GM18498 (cell line): ENCODE measurements at regions not wholly inside any gene's neighbourhood (a gene's known extent, or its start where the extent isn't known, plus 50 kb on each side); places are given as distances from the start of the nearest gene placed in this dataset.

Experiments used
- ATAC-seq: cut with Tn5 transposase; IDR thresholded peaks from one replicate; pipeline ENCODE4 v1.9.1; 2021; ENCODE audit warnings: mild to moderate bottlenecking, moderate library complexity; ENCODE audit not compliant: unreplicated experiment

DNA sequence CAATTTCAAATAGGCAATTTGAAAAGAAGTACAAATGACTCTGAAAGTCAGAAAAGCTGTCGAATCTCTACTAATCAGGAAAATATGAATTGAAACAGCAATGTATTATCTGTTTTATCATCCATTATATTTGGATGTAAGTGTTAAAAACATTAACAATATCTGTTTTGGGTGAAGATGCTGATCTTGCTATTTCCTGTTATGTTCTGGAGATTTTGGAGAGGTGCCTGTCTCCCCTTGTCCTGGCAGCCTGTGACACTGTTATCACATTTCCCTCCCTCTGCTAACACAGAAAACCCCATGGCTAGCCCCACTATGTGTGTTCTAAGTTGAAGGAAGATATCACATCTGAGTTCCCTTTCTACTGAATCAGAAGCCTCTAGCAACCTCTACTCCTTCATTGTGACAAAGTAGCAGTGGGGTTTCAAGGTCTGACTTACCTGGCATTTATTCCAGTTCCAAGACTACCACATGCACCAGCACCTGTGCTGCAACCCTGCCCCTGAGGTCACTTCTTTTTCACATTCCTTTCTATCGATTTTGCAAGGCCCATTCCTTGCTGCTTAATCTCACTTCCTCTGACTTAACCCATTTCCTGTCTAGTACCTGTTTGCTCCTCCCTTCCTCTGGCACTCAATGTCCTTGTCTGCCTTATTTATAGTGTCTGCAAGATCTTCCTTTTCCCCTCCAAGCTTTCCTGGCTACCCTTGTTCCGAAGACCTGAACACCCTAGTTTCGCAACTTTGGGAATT, 95.5 kb upstream of the COL8A1 start:
- ATAC-seq: peak; percentile 58

DNA sequence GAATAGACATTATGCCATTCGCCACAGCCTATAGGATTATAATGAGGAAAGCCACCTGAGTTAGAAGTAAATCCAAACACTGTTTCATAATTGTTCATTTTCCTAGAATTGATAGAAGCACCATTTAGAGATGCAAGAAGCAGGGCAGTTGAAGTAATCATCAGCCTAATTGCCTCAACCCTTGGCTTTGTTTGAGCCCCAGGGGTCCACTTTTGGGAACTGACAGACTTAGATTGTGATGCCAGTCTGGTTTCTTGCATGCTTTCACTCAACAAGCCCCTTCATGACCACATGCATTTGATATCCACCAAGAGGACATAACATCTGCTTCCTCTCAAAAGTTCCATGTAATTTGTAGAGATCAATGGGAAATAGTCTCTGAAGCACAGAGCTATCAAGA, 97.2 kb upstream of the COL8A1 start:
- ATAC-seq: no peak

DNA sequence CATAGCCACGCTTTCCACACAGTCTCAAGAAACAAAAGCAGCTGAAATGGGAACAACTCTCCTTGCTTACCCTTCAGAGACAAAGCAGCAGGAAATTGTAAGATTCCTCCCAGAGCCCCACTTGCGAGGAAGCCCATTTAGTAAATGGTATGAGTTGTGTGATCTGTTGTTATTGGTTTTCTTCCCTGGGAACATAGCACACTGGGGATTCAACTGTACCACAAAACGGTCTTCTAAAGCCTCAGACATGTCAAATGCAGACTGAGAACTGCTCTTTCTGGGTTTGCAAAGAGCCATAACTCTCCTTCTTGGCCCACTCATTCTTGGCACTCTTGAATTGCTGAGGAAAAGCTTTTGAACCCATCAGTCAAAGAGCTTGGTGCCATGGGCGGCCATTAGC, 101.0 kb upstream of the COL8A1 start:
- no peak for ATAC-seq

GRCh38 chr3:99536555-99537314, 101.7 kb upstream of the COL8A1 start:
- no peak for ATAC-seq

GRCh38 chr3:99534951-99535704, 103.3 kb upstream of the COL8A1 start:
- no peak for ATAC-seq

- peak; percentile 59 for ATAC-seq
Measured at GRCh38 chr3:99532246-99532645, 106.1 kb upstream of the COL8A1 start.

GRCh38 chr3:99529265-99529664, 109.1 kb upstream of the COL8A1 start:
- no peak for ATAC-seq

DNA sequence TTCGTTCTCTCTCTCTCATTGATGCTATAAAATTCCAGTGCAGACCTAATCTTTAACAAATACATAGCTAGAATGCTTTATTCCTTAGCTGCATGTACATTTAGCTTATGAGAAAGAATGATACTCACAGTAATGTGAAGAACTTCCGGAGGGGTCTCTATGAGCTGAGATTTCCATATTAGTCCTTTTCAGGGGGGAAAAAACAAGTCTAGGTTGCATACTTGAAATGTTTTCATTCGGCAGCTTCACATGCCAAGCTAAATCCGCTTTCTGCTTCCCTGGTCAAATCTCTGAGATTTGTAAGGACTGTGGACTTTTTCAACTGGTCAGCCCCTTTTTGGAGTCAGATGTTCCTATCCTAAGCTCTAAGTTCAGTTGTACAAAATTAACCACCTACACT, 111.5 kb upstream of the COL8A1 start:
- no peak for ATAC-seq

GRCh38 chr3:99524559-99524958, 113.8 kb upstream of the COL8A1 start:
- no peak for ATAC-seq

DNA sequence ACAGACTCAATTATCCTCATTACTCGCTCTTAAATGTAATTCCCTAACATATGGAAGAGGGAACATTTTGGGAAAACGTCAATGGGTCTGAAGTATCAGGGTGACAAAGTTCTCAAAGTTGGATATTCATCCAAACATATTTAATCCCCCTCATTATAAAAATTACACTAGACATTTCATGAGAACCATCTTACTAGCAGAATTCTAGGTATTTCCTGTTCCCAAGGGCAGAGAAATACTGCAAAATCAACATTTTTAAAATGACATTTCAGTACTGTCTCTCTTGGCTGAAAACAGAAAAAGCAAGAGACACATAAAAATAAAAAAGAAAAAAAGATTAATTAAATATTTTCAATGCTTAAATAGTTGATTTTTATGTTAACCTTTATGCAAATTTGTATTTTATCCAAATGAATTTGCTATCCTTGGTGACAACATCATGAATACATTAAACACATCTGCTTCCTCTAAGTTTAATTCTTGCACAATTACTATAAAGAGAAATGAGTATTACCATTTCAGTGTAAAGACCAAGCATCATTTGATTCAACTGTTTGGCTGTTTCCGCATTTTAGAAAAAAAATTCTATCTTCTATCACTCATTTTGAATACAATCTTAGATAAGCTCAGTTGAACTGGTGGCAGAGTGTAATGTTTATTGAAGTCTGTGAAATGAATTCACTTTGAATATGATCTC, 114.8 kb upstream of the COL8A1 start:
- no peak for ATAC-seq

DNA sequence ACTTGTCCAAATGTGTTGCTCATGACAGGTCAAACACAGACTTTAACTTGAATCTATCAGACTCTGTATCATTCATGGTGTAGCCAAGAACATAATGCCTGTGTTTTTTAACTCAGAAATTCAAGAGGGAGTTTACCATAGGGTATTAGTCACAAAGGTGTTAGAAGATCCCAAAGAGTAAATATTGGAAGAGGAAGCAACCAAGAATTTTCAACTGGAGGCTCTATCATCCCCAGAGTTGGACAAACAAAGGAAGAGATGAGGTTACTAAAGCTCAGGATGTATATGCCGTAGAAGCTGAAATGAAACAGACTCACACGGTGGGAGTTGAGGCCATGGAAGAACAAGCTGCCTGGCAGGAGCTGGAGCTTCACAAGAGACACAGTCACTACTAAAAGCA, 116.2 kb upstream of the COL8A1 start:
- ATAC-seq: no peak

DNA sequence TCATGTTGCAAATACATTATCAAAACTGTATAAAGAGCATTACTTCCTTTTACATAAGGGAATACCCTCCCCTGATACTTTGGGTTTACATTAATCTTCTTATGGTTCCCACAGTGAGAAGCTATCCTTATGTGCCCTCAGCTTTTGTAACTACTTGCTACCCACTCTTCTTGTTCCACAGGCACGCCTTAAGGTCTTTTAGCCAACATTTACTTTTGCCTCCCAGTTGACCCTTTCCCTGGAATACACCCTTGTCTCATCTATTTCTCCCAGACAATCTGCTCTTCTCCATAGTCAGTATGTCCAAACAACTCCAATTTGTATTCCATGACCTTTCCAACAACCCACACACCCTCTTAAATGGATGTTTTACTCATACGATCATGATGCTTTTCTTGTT, 116.8 kb upstream of the COL8A1 start:
- no peak for ATAC-seq

DNA sequence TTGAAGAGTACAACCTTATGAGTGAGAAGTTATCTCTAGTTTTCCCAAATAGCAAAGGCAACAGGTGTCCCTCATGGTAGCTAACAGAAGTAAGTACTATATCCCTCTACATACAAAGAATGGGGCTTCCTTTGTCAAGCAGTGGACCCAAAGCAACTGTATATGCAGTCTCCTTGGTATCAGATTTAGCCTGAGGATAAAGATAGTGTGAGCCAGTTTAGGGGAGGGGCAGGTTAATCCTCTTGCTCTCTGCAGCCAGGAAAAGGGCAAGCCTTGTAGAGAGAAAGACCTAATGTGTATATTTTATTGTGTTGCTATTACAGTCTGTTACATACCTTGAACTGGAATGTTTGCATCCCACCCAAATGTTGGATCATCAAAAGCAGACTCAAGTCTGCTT, 117.9 kb upstream of the COL8A1 start:
- no peak for ATAC-seq

DNA sequence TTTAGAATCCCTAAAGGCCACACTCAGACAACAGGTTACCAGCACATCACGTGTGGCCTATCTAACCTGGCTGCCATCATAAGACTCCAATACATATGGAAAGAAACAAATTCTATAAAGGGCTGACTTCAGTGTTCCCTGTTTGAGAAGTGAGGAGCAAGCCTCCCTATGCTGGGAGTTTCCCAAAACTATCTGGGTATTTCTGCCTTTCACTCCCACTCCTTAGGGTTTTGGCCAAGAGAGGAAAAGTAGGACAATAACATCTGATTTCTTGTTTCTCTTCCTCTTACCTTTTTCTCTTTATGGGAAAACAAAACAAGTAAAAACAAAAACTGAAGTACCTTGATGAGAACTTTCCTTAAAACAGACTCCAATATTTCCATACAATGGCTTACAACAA, 121.5 kb upstream of the COL8A1 start:
- no peak for ATAC-seq

- ATAC-seq: no peak
Measured at GRCh38 chr3:99515891-99516290, 122.5 kb upstream of the COL8A1 start.

- no peak for ATAC-seq
Measured at GRCh38 chr3:99509224-99509623, 129.2 kb upstream of the COL8A1 start.

- no peak for ATAC-seq
Measured at GRCh38 chr3:99508191-99508590, 130.2 kb upstream of the COL8A1 start.

GRCh38 chr3:99505646-99506269, 132.6 kb upstream of the COL8A1 start:
- ATAC-seq: peak; percentile 98

GRCh38 chr3:99505200-99505599, 133.2 kb upstream of the COL8A1 start:
- peak; percentile 36 for ATAC-seq

DNA sequence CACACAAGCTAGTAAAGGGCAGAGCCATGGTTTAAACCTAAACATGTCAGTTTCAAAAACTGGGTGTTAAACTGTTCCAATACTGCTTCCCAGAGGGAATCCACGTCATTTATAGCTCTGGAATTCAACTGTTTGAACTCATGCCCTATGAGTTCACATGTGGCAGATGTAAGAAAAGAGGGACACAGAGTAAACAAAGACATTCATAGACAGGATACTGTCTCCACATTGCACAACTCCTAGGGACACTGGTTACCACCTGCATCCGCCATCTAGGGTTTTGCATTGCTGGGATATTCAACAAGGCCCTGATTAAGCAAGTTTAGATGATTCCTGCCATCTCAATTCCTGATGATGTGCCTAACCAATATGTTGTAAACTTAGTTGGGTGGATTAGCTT, 134.1 kb upstream of the COL8A1 start:
- ATAC-seq: no peak

GRCh38 chr3:99503350-99503749, 135.0 kb upstream of the COL8A1 start:
- ATAC-seq: no peak
